Neural crest cell (in vitro differentiated cells): ENCODE measurements at regions not wholly inside any gene's neighbourhood (a gene's known extent, or its start where the extent isn't known, plus 50 kb on each side); places are given as distances from the start of the nearest gene placed in this dataset.
"Not testable (repeated sequence)": the region's sequence is repeated elsewhere in the genome, so short reads cannot be mapped to it uniquely, and the experiment has no call there.

Source experiments
- DNase-seq: peaks from one replicate; pipeline ENCODE4 v3.0.0; 2021; ENCODE audit warnings: low read depth, mixed read lengths, low spot score
- H3K27ac Mint-ChIP-seq: one replicate; pipeline ENCODE4 v1.8.0; 2021; ENCODE audit warnings: mild to moderate bottlenecking, mixed read lengths; ENCODE audit not compliant: unreplicated experiment
- H3K27me3 Mint-ChIP-seq: 2 replicates; pipeline ENCODE4 v1.8.0; 2021; ENCODE audit warnings: low read depth, mild to moderate bottlenecking, mixed read lengths
- H3K36me3 Mint-ChIP-seq: 2 replicates; pipeline ENCODE4 v1.8.0; 2021; ENCODE audit warnings: low read depth, mild to moderate bottlenecking, mixed read lengths
- H3K4me1 Mint-ChIP-seq: 2 replicates; pipeline ENCODE4 v1.8.0; 2021; ENCODE audit warnings: mixed read lengths
- H3K4me3 Mint-ChIP-seq: one replicate; pipeline ENCODE4 v1.8.0; 2021; ENCODE audit warnings: mild to moderate bottlenecking, mixed read lengths
- H3K9me3 Mint-ChIP-seq: 2 replicates; pipeline ENCODE4 v1.8.0; 2021; ENCODE audit warnings: mixed read lengths
- TF ChIP-seq, protein P1 (sequence below): fragments of 200-600 bp; sonication (generic); conservative IDR thresholded peaks from 2 replicates; pipeline ENCODE4 v1.5.0; 2021; ENCODE audit warnings: antibody characterized with exemption, mild to moderate bottlenecking

GRCh38 chr1:99429754-99430153, 165.5 kb downstream of the PLPPR4 start:
- no peak for DNase-seq
- Mint-ChIP-seq H3K27me3 (no peaks in the 10 kb centered on the region), H3K4me3 (no peak overlapping the region), H3K27ac (no peak overlapping the region), H3K4me1 (no peaks in the 10 kb centered on the region), H3K9me3 (peaks cover 4% of the 10 kb centered on the region), H3K36me3 (no peaks in the 10 kb centered on the region)
- TF ChIP-seq, protein P1, sequence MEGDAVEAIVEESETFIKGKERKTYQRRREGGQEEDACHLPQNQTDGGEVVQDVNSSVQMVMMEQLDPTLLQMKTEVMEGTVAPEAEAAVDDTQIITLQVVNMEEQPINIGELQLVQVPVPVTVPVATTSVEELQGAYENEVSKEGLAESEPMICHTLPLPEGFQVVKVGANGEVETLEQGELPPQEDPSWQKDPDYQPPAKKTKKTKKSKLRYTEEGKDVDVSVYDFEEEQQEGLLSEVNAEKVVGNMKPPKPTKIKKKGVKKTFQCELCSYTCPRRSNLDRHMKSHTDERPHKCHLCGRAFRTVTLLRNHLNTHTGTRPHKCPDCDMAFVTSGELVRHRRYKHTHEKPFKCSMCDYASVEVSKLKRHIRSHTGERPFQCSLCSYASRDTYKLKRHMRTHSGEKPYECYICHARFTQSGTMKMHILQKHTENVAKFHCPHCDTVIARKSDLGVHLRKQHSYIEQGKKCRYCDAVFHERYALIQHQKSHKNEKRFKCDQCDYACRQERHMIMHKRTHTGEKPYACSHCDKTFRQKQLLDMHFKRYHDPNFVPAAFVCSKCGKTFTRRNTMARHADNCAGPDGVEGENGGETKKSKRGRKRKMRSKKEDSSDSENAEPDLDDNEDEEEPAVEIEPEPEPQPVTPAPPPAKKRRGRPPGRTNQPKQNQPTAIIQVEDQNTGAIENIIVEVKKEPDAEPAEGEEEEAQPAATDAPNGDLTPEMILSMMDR = no peak

DNA sequence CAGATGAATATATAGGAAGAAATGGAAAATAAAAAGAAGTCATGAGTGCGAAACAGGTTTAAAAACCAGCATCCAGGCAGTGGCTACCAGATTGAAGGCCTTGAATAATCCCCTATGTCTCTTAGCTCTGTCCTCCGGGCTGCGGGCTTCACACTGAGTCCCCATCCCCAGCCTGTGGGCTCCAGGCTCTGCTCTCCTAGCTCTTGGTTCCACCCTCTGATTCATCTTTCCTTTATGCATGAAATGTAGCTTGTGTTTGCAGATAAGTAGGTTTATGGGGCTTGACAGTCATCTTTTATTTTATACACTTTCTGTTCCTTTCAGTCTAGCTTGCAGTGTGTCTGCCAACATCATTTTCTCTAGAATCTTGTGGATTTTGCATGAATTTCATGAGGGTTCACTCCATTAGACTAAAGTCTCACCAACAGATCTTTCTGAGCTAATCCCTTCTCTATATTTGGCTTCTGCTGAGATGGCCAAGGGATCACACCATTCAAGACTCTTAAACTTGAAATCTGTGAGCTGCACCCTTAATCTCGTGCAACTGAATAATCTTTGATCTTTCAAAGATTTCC, 174.5 kb downstream of the PLPPR4 start:
- Mint-ChIP-seq H3K4me3 (no peak overlapping the region), H3K27me3 (no peaks in the 10 kb centered on the region), H3K36me3 (no peaks in the 10 kb centered on the region), H3K4me1 (no peaks in the 10 kb centered on the region), H3K27ac (no peak overlapping the region), H3K9me3 (no peaks in the 10 kb centered on the region)
- DNase-seq = no peak
- TF ChIP-seq, protein P1 = no peak

GRCh38 chr1:99439433-99440075, 175.3 kb downstream of the PLPPR4 start:
- Mint-ChIP-seq H3K36me3 (no peaks in the 10 kb centered on the region), H3K27me3 (no peaks in the 10 kb centered on the region)
- TF ChIP-seq, protein P1 = no peak

DNA sequence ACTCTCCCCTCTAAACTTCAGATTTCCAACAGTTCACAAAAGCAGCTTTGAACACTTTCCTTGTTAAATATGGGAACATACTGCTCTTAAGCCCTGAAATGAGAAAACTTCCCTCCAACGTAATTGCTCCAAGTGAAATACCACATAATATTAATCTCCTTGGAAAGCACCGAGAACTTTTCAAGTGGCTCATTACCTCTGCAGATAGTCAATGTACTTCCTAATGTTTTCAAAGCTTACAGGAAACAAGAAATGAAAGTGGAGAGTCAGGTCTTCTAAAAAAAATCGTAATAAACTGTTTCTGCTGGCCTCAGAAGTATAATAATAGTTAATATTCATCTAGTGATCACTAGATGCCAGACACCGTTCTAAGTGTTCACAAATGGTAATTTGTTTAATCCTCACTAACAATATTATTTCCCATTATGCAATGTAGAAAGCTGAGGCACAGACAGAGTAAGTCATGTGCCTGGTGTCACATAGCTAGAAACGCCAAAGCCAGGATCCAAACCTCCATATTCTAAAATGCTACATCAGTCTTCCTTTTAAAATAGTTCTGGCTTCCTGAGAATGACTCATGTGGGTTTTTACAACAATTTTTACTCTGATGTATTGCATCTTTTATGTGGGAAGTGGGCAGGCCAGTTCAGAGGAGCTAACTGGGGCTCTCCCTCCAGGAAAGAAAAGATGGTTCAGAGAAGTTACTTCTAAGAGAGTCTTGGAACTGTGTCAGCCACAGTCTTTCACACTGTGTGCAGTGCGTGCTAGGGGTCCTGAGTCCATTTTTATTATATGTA, 177.2 kb downstream of the PLPPR4 start:
- no peak overlapping the region for H3K4me3 Mint-ChIP-seq
- H3K36me3 Mint-ChIP-seq = no peaks in the 10 kb centered on the region
- no peaks in the 10 kb centered on the region for H3K27me3 Mint-ChIP-seq
- H3K27ac Mint-ChIP-seq = no peak overlapping the region
- DNase-seq = no peak
- no peaks in the 10 kb centered on the region for H3K9me3 Mint-ChIP-seq
- TF ChIP-seq, protein P1 = no peak
- H3K4me1 Mint-ChIP-seq = no peaks in the 10 kb centered on the region

More at GRCh38 chr1:99439433-99440075, 175.3 kb downstream of the PLPPR4 start:
- Mint-ChIP-seq H3K27ac (no peak overlapping the region), H3K4me1 (no peaks in the 10 kb centered on the region), H3K9me3 (no peaks in the 10 kb centered on the region), H3K4me3 (no peak overlapping the region)
- DNase-seq = no peak

DNA sequence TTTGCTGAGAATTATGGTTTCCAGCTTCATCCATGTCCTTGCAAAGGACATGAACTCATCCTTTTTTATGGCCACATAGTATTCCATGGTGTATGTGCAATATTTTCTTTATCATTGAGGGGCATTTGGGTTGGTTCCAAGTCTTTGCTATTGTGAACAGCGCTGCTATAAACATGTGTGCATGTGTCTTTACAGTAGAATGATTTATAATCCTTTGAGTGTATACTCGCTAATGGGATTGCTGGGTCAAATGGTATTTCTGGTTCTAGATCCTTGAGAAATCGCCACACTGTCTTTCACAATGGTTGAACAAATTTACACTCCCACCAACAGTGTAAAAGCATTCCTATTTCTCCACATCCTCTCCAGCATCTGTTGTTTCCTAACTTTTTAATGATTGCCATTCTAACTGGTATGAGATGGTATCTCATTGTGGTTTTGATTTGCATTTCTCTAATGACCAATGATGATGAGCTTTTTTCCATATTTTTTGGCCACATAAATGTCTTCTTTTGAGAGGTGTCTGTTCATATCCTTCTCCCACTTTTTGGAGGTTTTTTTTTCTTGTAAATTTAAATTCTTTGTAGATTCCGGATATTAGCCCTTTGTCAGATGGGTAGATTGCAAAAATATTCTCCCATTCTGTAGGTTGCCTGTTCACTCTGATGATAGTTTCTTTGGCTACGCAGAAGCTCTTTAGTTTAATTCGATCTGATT, 180.1 kb downstream of the PLPPR4 start:
- not testable (repeated sequence) for H3K9me3 Mint-ChIP-seq, H3K27me3 Mint-ChIP-seq, H3K4me1 Mint-ChIP-seq, H3K36me3 Mint-ChIP-seq, DNase-seq, H3K4me3 Mint-ChIP-seq, H3K27ac Mint-ChIP-seq
